GM19025 (cell line): ENCODE measurements at regions not wholly inside any gene's neighbourhood (a gene's known extent, or its start where the extent isn't known, plus 50 kb on each side); places are given as distances from the start of the nearest gene placed in this dataset.
"Not testable (repeated sequence)": the region's sequence is repeated elsewhere in the genome, so short reads cannot be mapped to it uniquely, and the experiment has no call there.

Experiments
- ATAC-seq: cut with Tn5 transposase; IDR thresholded peaks from one replicate; pipeline ENCODE4 v1.9.1; 2021; ENCODE audit warnings: mild to moderate bottlenecking, low read depth, moderate library complexity; ENCODE audit not compliant: unreplicated experiment

DNA sequence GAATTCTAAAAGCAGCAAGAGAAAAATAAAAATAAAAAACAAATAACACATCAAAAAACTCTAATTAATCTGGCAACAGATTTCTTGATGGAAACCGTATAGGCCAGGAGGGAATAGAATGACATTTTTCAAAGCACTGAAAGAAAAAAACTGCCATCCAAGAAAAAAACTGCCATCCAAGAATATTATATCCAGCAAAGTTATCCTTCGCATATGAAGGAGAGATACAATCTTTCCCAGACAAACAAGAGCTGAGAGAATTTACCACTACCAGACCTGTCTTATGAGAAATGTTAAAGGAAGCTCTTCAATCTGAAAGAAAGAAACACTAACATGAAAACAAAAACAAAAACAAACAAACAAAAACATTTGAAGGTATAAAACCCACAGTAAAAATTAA lies 214.8 kb downstream of the EMP1 start:
- ATAC-seq = no peak

DNA sequence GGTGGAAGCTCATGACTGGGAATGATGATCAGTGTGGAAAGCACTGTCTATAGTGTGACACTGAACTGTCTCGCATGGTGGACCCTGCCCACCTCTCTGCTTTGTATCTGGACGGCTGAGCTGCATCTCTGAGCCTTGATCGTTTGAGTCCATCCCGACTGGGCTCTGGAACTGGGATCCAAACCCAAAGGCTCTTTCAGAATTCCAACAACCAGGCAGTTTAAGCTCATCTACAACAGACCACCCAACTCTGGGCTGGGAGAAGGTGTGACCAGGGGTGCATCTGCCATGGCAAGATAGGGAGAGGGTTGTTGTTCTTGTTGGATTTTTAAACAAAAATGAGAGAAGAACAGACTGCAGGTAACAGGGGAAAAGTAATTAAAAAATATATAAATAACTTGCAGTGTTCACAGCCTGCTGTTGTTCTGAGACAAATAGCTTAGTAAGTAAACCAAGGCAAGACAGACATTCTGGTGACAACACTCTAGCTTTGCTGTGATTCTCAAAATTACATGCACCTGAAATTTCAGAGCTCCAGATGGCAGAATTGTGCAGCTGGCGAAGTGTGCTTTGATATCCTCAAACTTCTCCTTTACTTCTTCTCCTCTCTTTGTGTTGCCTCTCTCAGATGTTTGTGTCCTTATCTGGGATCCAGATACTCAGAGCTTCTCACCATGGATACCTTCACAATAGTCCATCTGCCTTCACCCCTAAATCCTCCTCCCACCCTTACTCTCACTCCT lies 209.6 kb downstream of the EMP1 start:
- ATAC-seq = no peak

DNA sequence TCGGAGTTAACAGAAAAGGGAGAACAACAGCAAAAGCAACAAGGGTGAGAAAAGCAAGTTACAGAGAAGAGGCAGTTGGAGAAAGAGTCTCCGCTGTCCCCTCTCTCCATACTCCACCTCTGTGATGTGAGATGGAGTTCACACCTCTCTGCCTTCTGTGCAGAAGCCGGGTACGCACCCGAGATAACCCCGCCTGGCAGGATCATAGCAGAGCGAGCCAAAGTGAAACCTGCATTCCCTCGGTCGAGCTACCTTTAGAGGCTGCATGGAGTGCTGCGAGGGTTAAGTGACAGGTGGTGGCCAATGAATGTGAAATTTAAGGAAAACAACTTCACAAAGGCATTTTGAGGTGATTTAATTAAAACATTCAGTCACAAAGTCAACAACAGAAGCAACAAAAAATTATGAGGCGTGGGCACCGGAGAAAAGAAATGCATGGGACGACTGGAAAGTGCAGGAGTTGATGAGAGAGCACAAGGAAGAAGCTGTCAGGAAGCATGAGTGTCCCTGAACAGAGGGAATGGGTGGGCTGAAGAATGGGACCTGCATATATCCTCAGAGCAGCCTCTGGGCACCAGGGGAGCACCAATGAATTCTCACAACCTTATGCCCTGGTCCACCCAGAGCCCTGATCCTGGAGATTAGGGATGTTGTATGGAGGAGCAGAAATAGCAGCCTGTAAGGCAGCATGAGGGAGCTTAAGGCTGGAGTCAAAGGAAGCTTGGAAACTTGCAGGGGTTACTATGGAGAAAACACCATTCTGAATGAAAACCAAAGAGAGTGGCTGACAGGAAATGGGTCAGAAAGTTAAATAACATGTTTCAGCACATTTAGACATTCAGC lies 208.3 kb downstream of the EMP1 start:
- ATAC-seq = no peak

DNA sequence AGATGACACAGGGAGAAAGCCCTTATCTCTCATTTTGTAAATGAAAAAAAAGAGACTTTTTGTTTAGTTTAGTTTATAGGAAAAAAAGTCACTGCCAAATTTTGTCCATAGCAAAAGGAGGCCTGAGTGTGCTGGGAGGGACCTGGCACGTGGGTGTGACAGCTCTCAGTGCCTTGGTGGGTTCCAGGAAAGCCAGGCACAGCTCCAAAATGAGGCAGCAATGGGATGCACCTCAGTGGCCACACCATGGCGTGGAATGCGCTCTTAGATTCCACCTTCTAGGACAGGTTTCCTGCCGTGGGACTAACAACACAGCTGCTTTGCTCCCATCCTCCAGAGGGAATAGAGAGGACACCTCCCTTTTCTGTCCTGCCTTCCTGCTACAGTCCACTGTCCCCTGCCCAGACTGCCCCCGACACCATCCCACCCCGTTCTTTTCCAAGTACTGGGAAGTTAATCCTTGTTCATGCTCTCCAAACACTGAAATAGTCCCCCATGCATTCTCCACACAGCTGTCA lies 207.6 kb downstream of the EMP1 start:
- ATAC-seq = no peak

DNA sequence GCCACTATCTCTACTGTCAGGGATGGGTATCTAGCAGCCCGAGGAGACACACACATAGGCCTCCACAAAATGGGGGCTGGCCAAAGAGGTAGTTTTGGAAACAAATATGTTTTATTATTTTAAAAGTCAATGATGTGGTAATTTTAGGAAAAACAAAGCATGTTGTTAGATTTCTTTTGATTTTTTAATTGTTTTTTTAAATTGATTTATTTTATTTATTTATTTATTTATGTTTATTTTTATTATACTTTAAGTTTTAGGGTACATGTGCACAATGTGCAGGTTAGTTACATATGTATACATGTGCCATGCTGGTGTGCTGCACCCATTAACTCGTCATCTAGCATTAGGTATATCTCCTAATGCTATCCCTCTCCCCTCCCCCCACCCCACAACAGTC lies 194.8 kb downstream of the EMP1 start:
- ATAC-seq = not testable (repeated sequence)

DNA sequence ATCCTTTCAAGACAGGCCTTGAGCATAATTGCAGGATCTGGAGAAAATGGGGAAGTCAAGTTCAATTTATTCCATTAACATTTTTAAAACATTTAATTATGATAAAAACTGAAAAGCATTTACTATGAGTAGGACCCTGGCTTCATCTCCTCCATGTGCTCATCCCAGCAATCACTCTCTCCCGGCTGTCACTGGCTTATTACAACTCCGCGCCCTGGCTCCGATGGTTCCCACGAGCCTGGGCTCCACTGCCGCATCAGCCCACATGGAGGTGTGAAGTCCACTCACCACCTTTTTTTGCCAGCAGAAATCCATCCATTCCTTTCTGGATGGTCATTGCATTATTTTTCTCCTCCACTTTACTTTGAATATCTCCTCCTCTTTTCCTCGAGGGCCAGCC lies 194.4 kb downstream of the EMP1 start:
- ATAC-seq = no peak

DNA sequence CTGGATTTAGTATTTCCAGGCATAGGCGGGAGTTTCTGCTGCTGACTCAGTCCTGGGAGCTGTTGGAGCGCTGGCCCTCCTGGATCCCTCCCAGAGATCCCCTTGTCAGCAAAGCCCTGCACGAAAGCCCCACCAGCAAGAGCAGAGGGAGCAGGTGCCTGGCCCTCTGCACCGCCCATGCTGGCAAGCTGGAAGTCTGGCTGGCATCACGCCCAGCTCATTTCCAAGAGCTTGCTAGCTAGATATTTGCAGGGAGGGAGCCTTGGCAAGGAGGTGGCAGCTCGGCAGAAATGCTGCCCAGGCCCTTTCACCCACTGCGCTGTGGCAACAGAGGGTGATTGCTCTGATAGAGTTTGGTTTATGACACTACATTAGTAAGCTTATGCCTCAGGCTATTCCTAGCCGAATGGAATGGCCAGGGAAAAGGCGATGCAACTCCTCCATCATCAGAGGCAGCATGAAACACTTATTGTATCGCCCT lies 193.9 kb downstream of the EMP1 start:
- ATAC-seq = no peak

DNA sequence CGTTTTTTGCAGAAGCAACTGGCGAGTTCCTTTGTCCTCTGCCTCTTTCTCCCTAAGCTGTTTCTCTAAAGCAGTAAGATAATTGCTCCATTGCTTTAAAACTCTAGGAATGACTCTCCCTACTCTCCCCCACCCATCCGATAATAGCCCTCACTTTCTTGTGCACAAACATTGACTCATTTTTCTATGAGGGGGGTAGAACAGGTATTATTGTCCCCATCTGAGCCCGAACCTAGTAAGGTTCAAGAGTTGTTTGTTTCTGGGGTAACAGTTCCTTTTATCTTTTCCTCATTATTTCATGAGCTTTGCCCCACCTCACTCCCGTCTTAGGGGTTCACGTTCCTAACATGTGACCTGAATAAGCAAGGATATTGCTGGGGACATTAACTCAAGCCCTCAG lies 190.6 kb downstream of the EMP1 start:
- ATAC-seq = no peak

DNA sequence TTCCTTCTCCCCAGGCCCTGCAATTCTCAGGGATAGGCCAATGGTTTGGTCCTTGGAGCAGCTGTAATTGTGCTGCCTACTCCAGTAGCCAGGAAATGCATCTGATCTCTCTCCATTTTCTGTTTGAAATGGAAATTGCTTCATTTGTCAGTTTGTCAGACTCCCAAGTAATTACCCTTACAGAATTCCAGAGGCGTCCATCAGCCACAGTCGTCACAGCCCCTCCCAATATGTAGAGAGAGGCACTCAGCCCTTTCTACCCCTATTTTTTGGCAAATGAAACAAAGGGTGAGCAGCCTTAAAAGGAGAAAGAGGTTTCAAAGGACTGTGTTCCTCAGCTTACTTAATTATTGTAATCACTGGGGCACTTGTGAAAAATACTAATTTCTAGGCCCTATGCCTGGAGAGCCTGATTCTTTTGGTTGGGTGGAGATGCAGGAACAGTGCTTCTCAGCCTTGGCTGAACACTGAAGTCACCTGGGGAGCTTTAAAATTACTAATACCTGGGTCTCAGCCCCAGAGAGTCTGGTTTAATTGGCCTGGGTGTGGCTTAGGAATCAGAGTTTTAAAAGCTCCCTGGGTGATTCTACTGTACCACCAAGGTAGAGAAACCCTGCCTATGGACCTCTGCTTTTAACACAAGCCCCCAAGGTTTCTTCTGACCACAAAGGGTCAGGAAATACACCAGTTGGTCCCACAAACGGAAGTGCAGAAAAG lies 190.0 kb downstream of the EMP1 start:
- no peak for ATAC-seq

DNA sequence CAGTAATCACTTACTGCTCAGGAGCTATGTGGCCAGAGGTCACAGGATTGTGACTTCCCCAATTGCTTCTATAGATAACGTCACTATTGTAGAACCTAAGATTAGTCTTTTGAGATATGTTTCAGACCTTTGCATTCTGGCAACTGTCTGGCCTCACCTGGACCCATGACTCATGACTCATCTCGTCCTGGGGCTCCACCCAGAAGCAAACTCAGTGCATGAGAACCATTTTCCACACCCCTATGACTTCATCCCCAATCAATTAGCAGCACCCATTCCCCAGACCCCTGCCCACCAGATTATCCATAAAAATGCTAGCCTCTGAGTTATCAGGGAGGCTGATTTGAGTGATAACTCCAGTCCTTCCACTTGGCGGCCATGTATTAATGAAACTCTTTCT lies 186.9 kb downstream of the EMP1 start:
- ATAC-seq = no peak

DNA sequence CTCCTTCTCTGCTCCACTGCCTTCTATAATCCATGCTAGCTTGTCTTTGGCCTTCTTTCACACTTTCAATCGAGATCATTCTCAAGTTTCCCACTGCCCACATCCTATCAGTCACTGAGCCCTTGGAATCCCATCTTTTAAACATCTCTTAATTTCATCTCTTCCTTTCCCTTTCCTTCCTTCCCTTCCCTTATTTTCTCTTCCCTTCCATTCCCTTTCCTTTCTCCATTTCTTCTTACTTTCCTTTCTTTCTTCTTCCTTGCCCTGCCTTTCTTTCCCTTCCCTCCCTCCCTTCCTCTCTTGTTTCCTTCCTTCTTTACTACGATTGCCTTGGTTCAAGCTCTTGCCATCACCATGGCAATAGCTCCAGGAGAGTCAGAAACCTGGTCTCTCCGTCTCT lies 183.8 kb downstream of the EMP1 start:
- ATAC-seq = no peak

DNA sequence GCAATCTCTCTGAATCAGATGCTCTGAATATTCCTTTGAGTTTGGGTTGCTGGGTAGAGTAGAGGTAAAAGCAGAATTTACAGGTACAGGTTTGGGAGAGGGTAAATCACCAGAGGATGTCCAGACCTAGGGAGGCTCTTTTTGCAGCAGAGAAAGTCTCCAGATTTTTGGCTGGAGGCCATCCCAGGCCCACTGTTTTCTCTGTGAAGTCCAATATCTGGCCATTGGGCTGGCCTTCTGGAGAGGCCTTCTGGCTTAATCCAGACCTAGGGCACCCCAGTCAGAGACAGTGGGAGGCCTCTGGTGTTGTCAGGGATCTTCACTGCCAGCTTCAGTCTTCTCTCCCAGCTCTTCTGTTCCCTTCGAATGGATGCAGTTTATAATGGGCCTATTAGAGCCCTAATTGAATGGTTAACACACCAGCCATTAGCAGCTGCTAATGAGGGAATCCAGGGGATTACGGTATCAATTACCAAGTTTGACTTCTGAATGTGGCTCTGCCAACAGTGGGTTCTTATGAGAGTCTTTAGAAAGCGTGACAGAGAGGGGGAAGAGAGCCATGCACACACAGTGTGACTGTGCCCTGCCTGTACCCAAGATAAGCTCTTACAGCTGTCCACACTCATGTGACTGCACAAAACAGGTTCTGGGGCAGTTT lies 183.1 kb downstream of the EMP1 start:
- ATAC-seq = no peak

DNA sequence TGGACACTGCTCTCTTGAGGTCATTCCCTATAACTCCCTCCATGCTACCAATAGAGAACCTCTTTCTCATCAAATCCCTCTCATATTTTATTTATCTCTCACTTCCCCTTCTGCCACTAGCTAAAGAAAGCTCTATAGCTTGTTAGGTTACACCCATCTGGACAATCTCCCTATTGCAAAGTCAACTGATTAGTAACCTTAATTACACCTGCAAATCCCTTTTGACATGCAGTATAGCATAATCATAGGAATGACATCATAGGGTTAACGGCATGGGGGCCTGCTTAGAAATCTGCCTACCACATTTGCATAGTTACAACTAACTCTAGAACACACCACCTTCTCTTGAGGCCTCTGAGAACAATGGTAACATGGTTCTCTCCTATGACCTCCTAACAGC lies 181.2 kb downstream of the EMP1 start:
- ATAC-seq = no peak

DNA sequence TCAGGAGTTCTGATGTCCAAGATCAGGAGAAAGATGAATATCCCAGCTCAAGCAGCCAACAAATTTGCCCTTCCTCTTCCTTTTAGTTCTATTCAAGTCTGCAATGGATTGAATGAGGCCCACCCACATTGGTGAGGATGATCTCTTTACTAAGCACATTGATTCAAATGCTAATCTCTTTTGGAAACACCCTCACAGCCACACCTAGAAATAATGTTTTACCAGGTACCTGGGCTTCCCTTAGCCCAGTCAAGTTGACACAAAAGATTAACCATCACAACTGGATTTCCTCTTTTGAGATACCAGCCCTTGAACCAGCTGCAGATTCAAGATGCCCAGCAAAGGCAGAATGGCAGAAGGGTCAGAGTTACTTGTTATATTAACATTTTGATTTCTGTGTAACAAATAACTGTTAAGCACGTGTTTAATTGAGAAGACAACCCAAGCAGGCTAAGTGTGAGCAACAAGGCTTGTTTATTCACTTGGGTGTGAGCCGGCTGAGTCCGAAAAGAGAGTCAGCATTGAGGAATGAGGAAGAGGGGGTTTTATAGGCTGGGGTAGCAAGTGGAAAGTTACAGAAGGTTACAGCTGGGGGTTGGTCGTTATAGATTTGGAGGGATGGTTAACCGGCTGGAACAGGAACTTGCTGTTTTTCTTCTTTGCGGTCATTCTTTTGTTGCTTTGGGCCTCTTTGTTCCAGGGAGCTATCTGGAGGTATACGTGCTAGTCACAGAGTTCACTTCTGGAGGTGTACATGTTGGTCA lies 180.3 kb downstream of the EMP1 start:
- ATAC-seq = no peak

DNA sequence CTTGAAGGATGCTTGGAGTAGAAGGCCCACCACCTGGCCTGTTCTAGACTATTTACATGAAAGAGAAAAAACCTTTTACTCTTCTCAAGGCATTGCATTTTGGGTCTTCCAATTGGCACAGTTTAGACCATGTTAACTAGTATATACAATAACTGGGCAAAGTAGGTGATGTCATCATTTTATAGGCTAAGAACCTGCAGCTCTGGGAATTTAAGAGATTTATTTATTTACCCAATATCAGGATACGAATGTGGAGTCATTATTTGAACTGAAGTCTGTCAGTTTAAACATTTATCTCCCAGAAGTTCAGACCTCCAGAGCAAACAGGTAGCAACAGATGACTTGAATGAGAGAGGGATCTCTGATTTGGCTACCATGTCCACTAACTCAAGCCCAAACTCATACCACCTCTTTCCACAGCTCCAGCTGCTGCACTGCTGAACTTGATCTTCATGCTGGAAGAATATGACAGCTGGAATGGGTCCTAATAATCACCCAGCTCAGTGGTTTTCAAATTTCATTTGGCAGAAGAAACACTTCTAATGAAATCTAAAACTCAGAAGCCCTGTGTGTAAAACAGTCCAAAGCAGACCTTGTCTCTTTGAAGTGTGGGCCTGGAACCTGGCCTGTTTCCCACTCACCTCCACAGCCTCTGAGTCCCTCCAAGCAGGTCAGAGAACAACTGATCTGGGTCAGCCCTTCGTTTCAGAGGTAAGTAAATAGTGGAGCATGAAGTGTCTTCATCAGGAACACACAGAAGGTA lies 179.2 kb downstream of the EMP1 start:
- no peak for ATAC-seq

DNA sequence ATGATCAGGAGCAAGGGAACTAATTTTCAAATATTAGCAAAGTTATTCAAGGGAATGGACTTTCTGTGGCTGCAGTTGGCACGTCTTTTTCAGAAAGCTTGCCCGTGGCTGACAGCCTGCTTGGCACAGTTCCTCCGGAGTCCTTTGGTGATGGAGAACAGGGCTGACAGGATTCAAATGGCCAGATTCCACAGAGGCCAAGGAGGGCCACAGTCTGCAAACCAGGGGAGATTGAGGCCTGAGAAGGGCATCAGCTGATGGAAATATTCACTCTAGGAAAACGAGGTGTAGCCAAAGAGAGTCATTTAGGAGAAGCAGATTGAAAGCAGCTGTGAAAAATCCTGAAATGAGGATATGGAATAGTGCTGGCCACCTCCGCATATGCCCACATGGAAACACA lies 178.3 kb downstream of the EMP1 start:
- ATAC-seq = no peak

DNA sequence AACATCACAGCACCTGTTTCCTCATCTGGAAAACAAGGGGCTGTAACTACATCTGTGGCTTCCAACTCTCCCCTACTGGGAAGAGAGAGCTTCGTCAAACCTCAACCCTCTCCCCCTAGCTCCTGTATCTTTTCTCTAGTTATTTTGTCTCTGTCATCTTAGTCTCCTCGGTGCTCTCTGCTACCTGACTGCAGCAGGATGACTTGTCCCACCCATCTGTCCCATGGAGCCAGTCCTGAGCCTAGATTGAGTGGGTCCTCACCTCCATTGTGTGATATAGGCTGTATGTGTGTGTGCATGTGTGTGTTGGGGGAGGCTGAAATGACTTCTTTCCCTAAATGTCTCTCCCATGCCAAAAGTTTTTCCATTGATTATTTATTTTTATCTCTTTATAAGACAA lies 177.3 kb downstream of the EMP1 start:
- no peak for ATAC-seq

DNA sequence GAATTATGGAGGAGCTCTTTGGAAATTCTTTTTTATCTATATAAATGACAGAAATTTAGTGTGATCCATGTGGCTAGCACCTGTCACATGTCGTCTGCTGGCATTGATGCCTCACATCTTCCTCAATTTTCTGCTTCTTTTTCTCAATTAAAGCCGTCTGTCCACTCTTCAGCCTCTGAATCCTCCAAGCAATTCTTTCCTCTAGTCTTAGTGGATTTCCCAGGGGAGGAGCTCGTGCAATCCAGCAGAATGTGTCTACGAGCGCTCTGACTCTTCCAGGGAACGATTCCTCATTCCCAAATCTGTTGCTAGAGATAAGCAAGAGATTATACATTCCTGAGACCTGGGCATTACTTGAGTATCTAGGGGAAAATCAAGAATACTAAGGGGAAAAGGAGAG lies 176.6 kb downstream of the EMP1 start:
- no peak for ATAC-seq

DNA sequence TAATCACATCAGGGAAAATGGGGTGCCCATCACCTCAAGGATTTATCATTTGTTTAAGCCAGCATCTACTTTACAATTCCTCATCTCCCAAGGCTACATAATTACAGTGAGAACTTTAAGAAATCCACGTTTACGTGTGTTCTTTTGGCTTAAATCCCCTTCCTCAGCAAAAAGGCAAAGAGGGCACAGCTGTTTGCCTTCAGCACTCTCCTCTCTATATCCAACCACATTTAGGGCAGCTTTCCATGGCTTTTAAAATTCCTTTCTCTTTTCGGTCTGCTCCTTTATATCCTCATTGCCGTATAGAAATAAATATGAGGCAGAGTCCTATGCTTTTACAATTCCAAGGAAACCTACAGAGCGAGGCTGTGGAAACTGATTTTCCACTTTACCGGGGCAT lies 175.9 kb downstream of the EMP1 start:
- ATAC-seq = no peak
